DOHH2 (cell line): ENCODE measurements at regions not wholly inside any gene's neighbourhood (a gene's known extent, or its start where the extent isn't known, plus 50 kb on each side); places are given as distances from the start of the nearest gene placed in this dataset.

ENCODE experiments used
- H3F3A ChIP-seq: fragments of 200-600 bp; sonication (generic), shearing (Covaris generic); 2 replicates; pipeline ENCODE4 v1.6.0; 2016; ENCODE audit warnings: antibody characterized with exemption, mild to moderate bottlenecking; ENCODE audit not compliant: control insufficient read depth, insufficient read depth
- H3K27ac ChIP-seq: fragments of 200-600 bp; sonication (generic); 2 replicates; pipeline ENCODE4 v1.5.1; 2014; ENCODE audit warnings: low read depth, mild to moderate bottlenecking, low read length, moderate library complexity
- H3K27me3 ChIP-seq: fragments of 200-600 bp; sonication (generic); 2 replicates; pipeline ENCODE4 v1.6.1; 2014; ENCODE audit warnings: mild to moderate bottlenecking, low read length, mixed read lengths; ENCODE audit not compliant: control insufficient read depth
- H3K36me3 ChIP-seq: fragments of 200-600 bp; sonication (generic); 2 replicates; pipeline ENCODE4 v1.6.1; 2014; ENCODE audit warnings: mild to moderate bottlenecking, low read length, moderate library complexity, mixed read lengths; ENCODE audit not compliant: control insufficient read depth
- H3K4me1 ChIP-seq: fragments of 200-600 bp; sonication (generic); 2 replicates; pipeline ENCODE4 v1.6.1; 2014; ENCODE audit warnings: mild to moderate bottlenecking, low read length, mixed read lengths; ENCODE audit not compliant: control insufficient read depth
- H3K4me2 ChIP-seq: fragments of 200-600 bp; sonication (generic); 2 replicates; pipeline ENCODE4 v1.6.0; 2014; ENCODE audit warnings: mild to moderate bottlenecking, low read length, moderate library complexity
- H3K4me3 ChIP-seq: fragments of 200-600 bp; sonication (generic); 2 replicates; pipeline ENCODE4 v1.5.1; 2014; ENCODE audit warnings: mild to moderate bottlenecking, low read length, mixed read lengths
- H3K79me2 ChIP-seq: fragments of 200-600 bp; sonication (generic); 2 replicates; pipeline ENCODE4 v1.6.1; 2014; ENCODE audit warnings: mild to moderate bottlenecking, low read length, mixed read lengths; ENCODE audit not compliant: control insufficient read depth
- H3K9me2 ChIP-seq: fragments of 200-600 bp; sonication (generic); replicated peaks from 2 replicates; pipeline ENCODE4 v1.6.1; 2014; ENCODE audit warnings: mild to moderate bottlenecking, low read length, mixed read lengths; ENCODE audit not compliant: control insufficient read depth
- H3K9me3 ChIP-seq: fragments of 200-600 bp; sonication (generic); 2 replicates; pipeline ENCODE4 v1.6.1; 2014; ENCODE audit warnings: antibody characterized with exemption, low read length, mixed read lengths; ENCODE audit not compliant: control insufficient read depth, insufficient read depth
- H4K20me1 ChIP-seq: fragments of 200-600 bp; sonication (generic); 2 replicates; pipeline ENCODE4 v1.6.0; 2014; ENCODE audit warnings: low read depth, mild to moderate bottlenecking, antibody characterized with exemption, low read length, moderate library complexity; ENCODE audit not compliant: control insufficient read depth, insufficient read depth
- CTCF ChIP-seq: fragments of 200-600 bp; sonication (generic); IDR thresholded peaks from one replicate; pipeline ENCODE4 v1.5.1; 2014; ENCODE audit warnings: antibody characterized with exemption, mild to moderate bottlenecking, low read depth, low read length; ENCODE audit not compliant: poor library complexity, severe bottlenecking
- EZH2phosphoT487 ChIP-seq: fragments of 200-600 bp; sonication (generic); IDR thresholded peaks from 2 replicates; pipeline ENCODE4 v1.6.1; 2017; ENCODE audit warnings: borderline replicate concordance, mild to moderate bottlenecking, antibody characterized with exemption, low read length, moderate library complexity, mixed read lengths

- H3F3A ChIP-seq: no peaks in the 10 kb centered on the region
- no peaks in the 10 kb centered on the region for H3K9me2 ChIP-seq
- no peaks in the 10 kb centered on the region for H4K20me1 ChIP-seq
- H3K4me1 ChIP-seq: no peaks in the 10 kb centered on the region
- H3K27ac ChIP-seq: no peak overlapping the region
- H3K27me3 ChIP-seq: no peaks in the 10 kb centered on the region
- H3K4me2 ChIP-seq: no peak overlapping the region
- H3K79me2 ChIP-seq: no peaks in the 10 kb centered on the region
- no peak overlapping the region for H3K4me3 ChIP-seq
- no peaks in the 10 kb centered on the region for H3K36me3 ChIP-seq
- no peaks in the 10 kb centered on the region for H3K9me3 ChIP-seq
- TF ChIP-seq CTCF (no peak), EZH2phosphoT487 (no peak)
Measured at GRCh38 chr12:85519163-85519562, 239.1 kb downstream of the ALX1 start.

- H3K4me3 ChIP-seq: no peak overlapping the region
- peaks cover 20% of the 10 kb centered on the region for H3K4me1 ChIP-seq
- no peaks in the 10 kb centered on the region for H3K36me3 ChIP-seq
- TF ChIP-seq CTCF (no peak), EZH2phosphoT487 (no peak)
- H4K20me1 ChIP-seq: no peaks in the 10 kb centered on the region
- H3K79me2 ChIP-seq: no peaks in the 10 kb centered on the region
- H3F3A ChIP-seq: no peaks in the 10 kb centered on the region
- no peaks in the 10 kb centered on the region for H3K9me3 ChIP-seq
- H3K27me3 ChIP-seq: no peaks in the 10 kb centered on the region
- no peak overlapping the region for H3K4me2 ChIP-seq
- no peaks in the 10 kb centered on the region for H3K9me2 ChIP-seq
- H3K27ac ChIP-seq: no peak overlapping the region
Measured at GRCh38 chr12:85523197-85523596, 243.2 kb downstream of the ALX1 start.

GRCh38 chr12:85527192-85527591, 247.2 kb downstream of the ALX1 start:
- Histone ChIP-seq H4K20me1 (no peaks in the 10 kb centered on the region), H3F3A (no peaks in the 10 kb centered on the region), H3K36me3 (no peaks in the 10 kb centered on the region), H3K27me3 (no peaks in the 10 kb centered on the region), H3K4me1 (peaks cover 20% of the 10 kb centered on the region), H3K4me2 (peak overlapping the region; percentile 58), H3K27ac (peak overlapping the region; percentile 27), H3K9me3 (no peaks in the 10 kb centered on the region), H3K79me2 (no peaks in the 10 kb centered on the region), H3K4me3 (peak overlapping the region; percentile 42), H3K9me2 (no peaks in the 10 kb centered on the region)
- TF ChIP-seq EZH2phosphoT487 (no peak), CTCF (no peak)

- H3K36me3 ChIP-seq: no peaks in the 10 kb centered on the region
- no peaks in the 10 kb centered on the region for H3K9me3 ChIP-seq
- H3K9me2 ChIP-seq: no peaks in the 10 kb centered on the region
- no peak overlapping the region for H3K4me3 ChIP-seq
- no peaks in the 10 kb centered on the region for H3K79me2 ChIP-seq
- no peak overlapping the region for H3K4me2 ChIP-seq
- no peaks in the 10 kb centered on the region for H3F3A ChIP-seq
- TF ChIP-seq EZH2phosphoT487: no peak
- TF ChIP-seq CTCF: no peak
- H4K20me1 ChIP-seq: no peaks in the 10 kb centered on the region
- H3K27ac ChIP-seq: no peak overlapping the region
- H3K4me1 ChIP-seq: peaks cover 20% of the 10 kb centered on the region
- no peaks in the 10 kb centered on the region for H3K27me3 ChIP-seq
Measured at GRCh38 chr12:85529896-85530295, 249.9 kb downstream of the ALX1 start.
